MM.1S (cell line): ENCODE measurements at regions not wholly inside any gene's neighbourhood (a gene's known extent, or its start where the extent isn't known, plus 50 kb on each side); places are given as distances from the start of the nearest gene placed in this dataset.

ENCODE experiments used
- DNase-seq: peaks from one replicate; pipeline ENCODE4 v3.0.0-alpha.2; 2015
- H2AFZ ChIP-seq: fragments of 300-600 bp; sonication (generic); 2 replicates; pipeline ENCODE4 v1.6.0; 2016; ENCODE audit warnings: antibody characterized with exemption, low read length
- H3F3A ChIP-seq: fragments of 300-600 bp; sonication (generic); 2 replicates; pipeline ENCODE4 v1.6.1; 2016; ENCODE audit warnings: mild to moderate bottlenecking, antibody characterized with exemption, low read length, moderate library complexity, mixed read lengths; ENCODE audit not compliant: insufficient read depth
- H3K27ac ChIP-seq: fragments of 300-600 bp; sonication (generic); 2 replicates; pipeline ENCODE4 v1.5.1; 2016; ENCODE audit warnings: mild to moderate bottlenecking, low read length
- H3K27me3 ChIP-seq: fragments of 300-600 bp; sonication (generic); replicated peaks from 2 replicates; pipeline ENCODE4 v1.6.0; 2016; ENCODE audit warnings: low read length; ENCODE audit not compliant: insufficient read depth
- H3K36me3 ChIP-seq: fragments of 300-600 bp; sonication (generic); replicated peaks from 2 replicates; pipeline ENCODE4 v1.6.1; 2016; ENCODE audit warnings: mild to moderate bottlenecking, low read length, mixed read lengths; ENCODE audit not compliant: insufficient read depth
- H3K4me1 ChIP-seq: fragments of 300-600 bp; sonication (generic); 2 replicates; pipeline ENCODE4 v1.6.1; 2016; ENCODE audit warnings: low read length, mixed read lengths
- H3K4me2 ChIP-seq: fragments of 300-600 bp; sonication (generic); 2 replicates; pipeline ENCODE4 v1.6.0; 2016; ENCODE audit warnings: low read depth, low read length
- H3K4me3 ChIP-seq: fragments of 300-600 bp; sonication (generic); 2 replicates; pipeline ENCODE4 v1.5.1; 2016; ENCODE audit warnings: low read length, mixed read lengths
- H3K79me2 ChIP-seq: fragments of 300-600 bp; sonication (generic); 2 replicates; pipeline ENCODE4 v1.6.1; 2016; ENCODE audit warnings: mixed run types, low read length, mixed read lengths
- H3K9ac ChIP-seq: fragments of 300-600 bp; sonication (generic); 2 replicates; pipeline ENCODE4 v1.6.1; 2016; ENCODE audit warnings: low read length, mixed read lengths
- H3K9me2 ChIP-seq: fragments of 300-600 bp; sonication (generic); replicated peaks from 2 replicates; pipeline ENCODE4 v1.6.1; 2016; ENCODE audit warnings: mild to moderate bottlenecking, low read length, mixed read lengths; ENCODE audit not compliant: insufficient read depth
- H3K9me3 ChIP-seq: fragments of 300-600 bp; sonication (generic); replicated peaks from 2 replicates; pipeline ENCODE4 v1.6.1; 2016; ENCODE audit warnings: mild to moderate bottlenecking, low read length, mixed read lengths; ENCODE audit not compliant: insufficient read depth
- H4K20me1 ChIP-seq: fragments of 300-600 bp; sonication (generic); 2 replicates; pipeline ENCODE4 v1.6.1; 2016; ENCODE audit warnings: mild to moderate bottlenecking, low read length, moderate library complexity, mixed read lengths; ENCODE audit not compliant: insufficient read depth
- CTCF ChIP-seq: fragments of 300-600 bp; sonication (generic); IDR thresholded peaks from 2 replicates; pipeline ENCODE4 v1.5.1; 2016; ENCODE audit warnings: antibody characterized with exemption, low read length, mixed read lengths
- EZH2 ChIP-seq: fragments of 300-600 bp; sonication (generic); optimal IDR thresholded peaks from 2 replicates; pipeline ENCODE3; 2017; ENCODE audit warnings: low read depth, mild to moderate bottlenecking, antibody characterized with exemption, low read length, mixed read lengths
- EZH2phosphoT487 ChIP-seq: fragments of 300-600 bp; sonication (generic); IDR thresholded peaks from 2 replicates; pipeline ENCODE4 v1.6.1; 2018; ENCODE audit warnings: antibody characterized with exemption, low read length

- Histone ChIP-seq H3K79me2 (no peaks in the 10 kb centered on the region), H3K9ac (no peak overlapping the region), H4K20me1 (no peaks in the 10 kb centered on the region), H2AFZ (no peak overlapping the region), H3K4me1 (no peaks in the 10 kb centered on the region), H3K27ac (no peak overlapping the region), H3K4me2 (no peak overlapping the region), H3K36me3 (no peaks in the 10 kb centered on the region), H3K9me2 (no peaks in the 10 kb centered on the region), H3K4me3 (no peak overlapping the region), H3K9me3 (no peaks in the 10 kb centered on the region), H3K27me3 (no peaks in the 10 kb centered on the region), H3F3A (no peaks in the 10 kb centered on the region)
- TF ChIP-seq CTCF, result no peak
- no peak for TF ChIP-seq EZH2
- TF ChIP-seq EZH2phosphoT487, result no peak
- DNase-seq, result no peak
Observed at GRCh38 chr13:39859898-39860297, 204.4 kb downstream of the COG6 start.

- H3K27me3 ChIP-seq, result no peaks in the 10 kb centered on the region
- H3K79me2 ChIP-seq, result no peaks in the 10 kb centered on the region
- no peak overlapping the region for H3K9ac ChIP-seq
- DNase-seq, result no peak
- H3K4me2 ChIP-seq, result no peak overlapping the region
- TF ChIP-seq EZH2phosphoT487 (no peak), CTCF (no peak), EZH2 (no peak)
- H3K4me3 ChIP-seq, result no peak overlapping the region
- H3F3A ChIP-seq, result no peaks in the 10 kb centered on the region
- no peaks in the 10 kb centered on the region for H3K9me3 ChIP-seq
- H3K36me3 ChIP-seq, result no peaks in the 10 kb centered on the region
- H2AFZ ChIP-seq, result no peak overlapping the region
- H3K27ac ChIP-seq, result no peak overlapping the region
- no peaks in the 10 kb centered on the region for H4K20me1 ChIP-seq
- no peaks in the 10 kb centered on the region for H3K9me2 ChIP-seq
- H3K4me1 ChIP-seq, result no peaks in the 10 kb centered on the region
Observed at GRCh38 chr13:39862900-39863299, 207.4 kb downstream of the COG6 start.

GRCh38 chr13:39864221-39864620 is 208.8 kb downstream of the COG6 start:
- H3K27me3 ChIP-seq, result no peaks in the 10 kb centered on the region
- no peaks in the 10 kb centered on the region for H3K79me2 ChIP-seq
- no peak for TF ChIP-seq EZH2
- TF ChIP-seq CTCF, result no peak
- H3K9me3 ChIP-seq, result no peaks in the 10 kb centered on the region
- no peak overlapping the region for H3K4me2 ChIP-seq
- no peak overlapping the region for H3K27ac ChIP-seq
- H3K36me3 ChIP-seq, result no peaks in the 10 kb centered on the region
- H3F3A ChIP-seq, result no peaks in the 10 kb centered on the region
- no peak overlapping the region for H2AFZ ChIP-seq
- H3K4me3 ChIP-seq, result no peak overlapping the region
- H3K9me2 ChIP-seq, result no peaks in the 10 kb centered on the region
- no peak overlapping the region for H3K9ac ChIP-seq
- no peaks in the 10 kb centered on the region for H4K20me1 ChIP-seq
- H3K4me1 ChIP-seq, result no peaks in the 10 kb centered on the region
- DNase-seq, result no peak
